ENCODE measurements at regions not wholly inside any gene's neighbourhood (a gene's known extent, or its start where the extent isn't known, plus 50 kb on each side); places are given as distances from the start of the nearest gene placed in this dataset.

DNA sequence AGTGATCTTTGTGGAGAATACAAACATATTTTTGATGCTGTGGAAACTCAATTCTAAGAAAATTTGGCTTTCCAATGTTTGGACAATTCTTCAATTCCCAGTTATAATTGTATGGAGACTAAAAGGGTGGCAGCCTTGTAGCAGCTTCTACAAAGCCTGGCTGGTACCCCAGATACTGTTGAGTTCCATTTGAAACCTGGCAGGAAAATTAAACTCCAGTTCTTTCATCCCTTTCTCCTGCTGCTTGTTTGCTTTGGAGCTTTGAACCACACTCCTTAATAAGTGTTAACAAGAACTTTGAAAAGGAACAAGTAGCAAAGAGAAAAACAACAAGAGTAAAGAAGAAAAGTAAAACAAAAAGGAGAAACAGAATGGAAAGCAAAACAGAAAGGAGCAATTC, 172.6 kb upstream of the ADAMTS5 start:
- H3K27ac Mint-ChIP-seq, result no peak overlapping the region
- H3K4me2 ChIP-seq (replicated peaks; ENCODE audit: low read depth, low read length, poor library complexity, severe bottlenecking), result no peak overlapping the region
- no peak overlapping the region for H3K4me3 ChIP-seq (ENCODE audit: control extremely low read depth in 1 of 5, extremely low read depth in 1 of 5, insufficient read depth in 1 of 5, low read depth in 2 of 5, low read length in 4 of 5)
- H3K4me1 Mint-ChIP-seq, result no peaks in the 10 kb centered on the region
- H3K27me3 ChIP-seq (replicated peaks in 1 of 4; ENCODE audit: control extremely low read depth in 1 of 4, control insufficient read depth in 3 of 4, insufficient read depth in 4 of 4, low read length in 3 of 4), result no peaks in the 10 kb centered on the region
- DNase-seq (no peak), ATAC-seq (ENCODE audit: low read depth) (no peak)
- H4K20me1 ChIP-seq (ENCODE audit: control insufficient read depth, insufficient read depth, low read length, poor library complexity, severe bottlenecking), result no peaks in the 10 kb centered on the region
- ChIA-PET CTCF (no interaction called here), POLR2A (no interaction called here)
- H3K9me3 Mint-ChIP-seq (ENCODE audit: insufficient read depth), result no peaks in the 10 kb centered on the region
- H3K79me2 ChIP-seq (ENCODE audit: control insufficient read depth, insufficient read depth, low read length), result no peaks in the 10 kb centered on the region
- intact Hi-C loops (cut with micrococcal nuclease), result no loop called here
- TF ChIP-seq, protein P1, sequence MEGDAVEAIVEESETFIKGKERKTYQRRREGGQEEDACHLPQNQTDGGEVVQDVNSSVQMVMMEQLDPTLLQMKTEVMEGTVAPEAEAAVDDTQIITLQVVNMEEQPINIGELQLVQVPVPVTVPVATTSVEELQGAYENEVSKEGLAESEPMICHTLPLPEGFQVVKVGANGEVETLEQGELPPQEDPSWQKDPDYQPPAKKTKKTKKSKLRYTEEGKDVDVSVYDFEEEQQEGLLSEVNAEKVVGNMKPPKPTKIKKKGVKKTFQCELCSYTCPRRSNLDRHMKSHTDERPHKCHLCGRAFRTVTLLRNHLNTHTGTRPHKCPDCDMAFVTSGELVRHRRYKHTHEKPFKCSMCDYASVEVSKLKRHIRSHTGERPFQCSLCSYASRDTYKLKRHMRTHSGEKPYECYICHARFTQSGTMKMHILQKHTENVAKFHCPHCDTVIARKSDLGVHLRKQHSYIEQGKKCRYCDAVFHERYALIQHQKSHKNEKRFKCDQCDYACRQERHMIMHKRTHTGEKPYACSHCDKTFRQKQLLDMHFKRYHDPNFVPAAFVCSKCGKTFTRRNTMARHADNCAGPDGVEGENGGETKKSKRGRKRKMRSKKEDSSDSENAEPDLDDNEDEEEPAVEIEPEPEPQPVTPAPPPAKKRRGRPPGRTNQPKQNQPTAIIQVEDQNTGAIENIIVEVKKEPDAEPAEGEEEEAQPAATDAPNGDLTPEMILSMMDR (IDR thresholded peaks at IDR 0.05), result no peak
- no peak for TF ChIP-seq EZH2 (IDR thresholded peaks at IDR 0.05; ENCODE audit: borderline replicate concordance, insufficient read depth, low read depth, low read length, poor library complexity, severe bottlenecking)
- H3K9me3 ChIP-seq (ENCODE audit: control extremely low read depth in 1 of 3, control insufficient read depth in 2 of 3, insufficient read depth in 1 of 3, low read length in 2 of 3), result peaks cover 0 to 8% (median 0%) of the 10 kb centered on the region in 3 donors
- no peak overlapping the region for H3K9ac ChIP-seq (ENCODE audit: low read length)
- no peak overlapping the region for H3K4me3 Mint-ChIP-seq
- no peaks in the 10 kb centered on the region for H3K27me3 Mint-ChIP-seq
- no peak overlapping the region for H3K27ac ChIP-seq (ENCODE audit: low read length in 2 of 2)
- H2AFZ ChIP-seq (ENCODE audit: insufficient read depth, low read depth, low read length, poor library complexity, severe bottlenecking), result no peak overlapping the region
- H3K36me3 ChIP-seq (replicated peaks in 1 of 2; ENCODE audit: control extremely low read depth in 1 of 2, control insufficient read depth in 1 of 2, extremely low read depth in 1 of 2, insufficient read depth in 2 of 2, low read length in 1 of 2), result no peaks in the 10 kb centered on the region
- H3K4me1 ChIP-seq (ENCODE audit: control insufficient read depth in 2 of 2, insufficient read depth in 2 of 2, low read length in 2 of 2), result no peaks in the 10 kb centered on the region

DNA sequence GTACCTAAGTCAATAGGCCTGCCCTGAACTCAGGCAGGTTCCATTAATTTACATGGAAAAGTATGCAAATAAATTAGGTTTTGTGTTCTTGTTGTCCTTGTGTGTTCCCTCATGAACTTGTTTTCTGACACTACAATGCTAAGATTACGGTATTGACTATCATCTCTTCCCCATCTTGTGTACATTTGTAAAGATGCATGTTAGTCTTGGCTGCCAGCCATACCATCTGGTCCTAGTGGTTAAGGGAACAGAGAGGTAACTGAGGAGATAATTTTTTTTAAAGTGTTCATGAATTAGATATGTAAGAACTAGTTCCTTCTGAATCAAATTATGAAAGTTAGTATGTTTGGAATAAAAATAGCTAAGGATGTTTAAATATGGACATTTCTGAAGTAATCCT, 167.6 kb upstream of the ADAMTS5 start:
- no peaks in the 10 kb centered on the region for H3K27me3 Mint-ChIP-seq
- H2AFZ ChIP-seq (ENCODE audit: insufficient read depth, low read depth, low read length, poor library complexity, severe bottlenecking), result no peak overlapping the region
- H3K4me3 Mint-ChIP-seq, result no peak overlapping the region
- ChIA-PET CTCF (no interaction called here), POLR2A (no interaction called here)
- no peaks in the 10 kb centered on the region for H3K4me1 Mint-ChIP-seq
- intact Hi-C loops (cut with micrococcal nuclease), result no loop called here
- ATAC-seq (ENCODE audit: low read depth), result no peak
- H3K4me3 ChIP-seq (ENCODE audit: control extremely low read depth in 1 of 5, extremely low read depth in 1 of 5, insufficient read depth in 1 of 5, low read depth in 2 of 5, low read length in 4 of 5), result no peak overlapping the region
- no peak overlapping the region for H3K9ac ChIP-seq (ENCODE audit: low read length)
- no peaks in the 10 kb centered on the region for H3K36me3 ChIP-seq (replicated peaks in 1 of 2; ENCODE audit: control extremely low read depth in 1 of 2, control insufficient read depth in 1 of 2, extremely low read depth in 1 of 2, insufficient read depth in 2 of 2, low read length in 1 of 2)
- no peaks in the 10 kb centered on the region for H3K9me3 Mint-ChIP-seq (ENCODE audit: insufficient read depth)
- no peak overlapping the region for H3K27ac ChIP-seq (ENCODE audit: low read length in 2 of 2)
- no peaks in the 10 kb centered on the region for H3K9me3 ChIP-seq (ENCODE audit: control extremely low read depth in 1 of 3, control insufficient read depth in 2 of 3, insufficient read depth in 1 of 3, low read length in 2 of 3)
- no peak overlapping the region for H3K4me2 ChIP-seq (replicated peaks; ENCODE audit: low read depth, low read length, poor library complexity, severe bottlenecking)
- no peak overlapping the region for H3K27ac Mint-ChIP-seq
- no peak for TF ChIP-seq EZH2 (IDR thresholded peaks at IDR 0.05; ENCODE audit: borderline replicate concordance, insufficient read depth, low read depth, low read length, poor library complexity, severe bottlenecking)
- TF ChIP-seq, protein P1 (IDR thresholded peaks at IDR 0.05), result no peak
- no CpG with 5 or more reads among the region's 1 CpG for WGBS (ENCODE audit: insufficient coverage)
- H3K79me2 ChIP-seq (ENCODE audit: control insufficient read depth, insufficient read depth, low read length), result no peaks in the 10 kb centered on the region
- no peak for DNase-seq
- no peaks in the 10 kb centered on the region for H3K27me3 ChIP-seq (replicated peaks in 1 of 4; ENCODE audit: control extremely low read depth in 1 of 4, control insufficient read depth in 3 of 4, insufficient read depth in 4 of 4, low read length in 3 of 4)
- no peaks in the 10 kb centered on the region for H4K20me1 ChIP-seq (ENCODE audit: control insufficient read depth, insufficient read depth, low read length, poor library complexity, severe bottlenecking)
- H3K4me1 ChIP-seq (ENCODE audit: control insufficient read depth in 2 of 2, insufficient read depth in 2 of 2, low read length in 2 of 2), result no peaks in the 10 kb centered on the region
